ENCODE measurements at regions not wholly inside any gene's neighbourhood (a gene's known extent, or its start where the extent isn't known, plus 50 kb on each side); places are given as distances from the start of the nearest gene placed in this dataset.

DNA sequence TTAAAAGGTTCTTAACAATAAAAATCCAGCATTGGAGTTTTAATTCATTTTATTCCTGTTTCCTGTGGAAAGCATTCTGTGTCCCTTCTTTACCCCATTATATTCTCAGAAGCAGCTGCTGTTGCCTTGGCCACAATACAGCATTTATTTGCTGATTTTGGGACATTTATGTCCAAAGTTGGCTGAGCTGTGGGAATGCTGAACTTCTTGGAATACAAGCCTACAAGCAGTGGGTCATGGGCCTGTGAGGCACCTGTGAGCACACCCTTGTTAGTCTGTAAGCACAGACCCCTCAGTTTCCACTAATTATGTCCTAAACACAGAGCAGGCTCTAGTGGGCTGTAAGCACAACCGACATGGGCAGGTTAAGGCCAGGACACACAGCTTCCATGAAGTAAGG lies 122.2 kb upstream of the IGF1 start:
- TF ChIP-seq, protein P1, sequence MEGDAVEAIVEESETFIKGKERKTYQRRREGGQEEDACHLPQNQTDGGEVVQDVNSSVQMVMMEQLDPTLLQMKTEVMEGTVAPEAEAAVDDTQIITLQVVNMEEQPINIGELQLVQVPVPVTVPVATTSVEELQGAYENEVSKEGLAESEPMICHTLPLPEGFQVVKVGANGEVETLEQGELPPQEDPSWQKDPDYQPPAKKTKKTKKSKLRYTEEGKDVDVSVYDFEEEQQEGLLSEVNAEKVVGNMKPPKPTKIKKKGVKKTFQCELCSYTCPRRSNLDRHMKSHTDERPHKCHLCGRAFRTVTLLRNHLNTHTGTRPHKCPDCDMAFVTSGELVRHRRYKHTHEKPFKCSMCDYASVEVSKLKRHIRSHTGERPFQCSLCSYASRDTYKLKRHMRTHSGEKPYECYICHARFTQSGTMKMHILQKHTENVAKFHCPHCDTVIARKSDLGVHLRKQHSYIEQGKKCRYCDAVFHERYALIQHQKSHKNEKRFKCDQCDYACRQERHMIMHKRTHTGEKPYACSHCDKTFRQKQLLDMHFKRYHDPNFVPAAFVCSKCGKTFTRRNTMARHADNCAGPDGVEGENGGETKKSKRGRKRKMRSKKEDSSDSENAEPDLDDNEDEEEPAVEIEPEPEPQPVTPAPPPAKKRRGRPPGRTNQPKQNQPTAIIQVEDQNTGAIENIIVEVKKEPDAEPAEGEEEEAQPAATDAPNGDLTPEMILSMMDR (IDR thresholded peaks at IDR 0.05), result no peak
- TF ChIP-seq SMC3 (IDR thresholded peaks at IDR 0.05) (no peak), CEBPB (IDR thresholded peaks at IDR 0.05) (no peak), PHF8 (IDR thresholded peaks at IDR 0.05; ENCODE audit: borderline replicate concordance, low read depth) (no peak), RFX5 (IDR thresholded peaks at IDR 0.05) (no peak), SREBF2 (IDR thresholded peaks at IDR 0.05) (no peak), POLR2A (IDR thresholded peaks at IDR 0.05; ENCODE audit: low read length) (no peak)
- TF ChIP-seq, protein P2, sequence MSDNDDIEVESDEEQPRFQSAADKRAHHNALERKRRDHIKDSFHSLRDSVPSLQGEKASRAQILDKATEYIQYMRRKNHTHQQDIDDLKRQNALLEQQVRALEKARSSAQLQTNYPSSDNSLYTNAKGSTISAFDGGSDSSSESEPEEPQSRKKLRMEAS (IDR thresholded peaks at IDR 0.05), result no peak
- TF ChIP-seq, protein P3, sequence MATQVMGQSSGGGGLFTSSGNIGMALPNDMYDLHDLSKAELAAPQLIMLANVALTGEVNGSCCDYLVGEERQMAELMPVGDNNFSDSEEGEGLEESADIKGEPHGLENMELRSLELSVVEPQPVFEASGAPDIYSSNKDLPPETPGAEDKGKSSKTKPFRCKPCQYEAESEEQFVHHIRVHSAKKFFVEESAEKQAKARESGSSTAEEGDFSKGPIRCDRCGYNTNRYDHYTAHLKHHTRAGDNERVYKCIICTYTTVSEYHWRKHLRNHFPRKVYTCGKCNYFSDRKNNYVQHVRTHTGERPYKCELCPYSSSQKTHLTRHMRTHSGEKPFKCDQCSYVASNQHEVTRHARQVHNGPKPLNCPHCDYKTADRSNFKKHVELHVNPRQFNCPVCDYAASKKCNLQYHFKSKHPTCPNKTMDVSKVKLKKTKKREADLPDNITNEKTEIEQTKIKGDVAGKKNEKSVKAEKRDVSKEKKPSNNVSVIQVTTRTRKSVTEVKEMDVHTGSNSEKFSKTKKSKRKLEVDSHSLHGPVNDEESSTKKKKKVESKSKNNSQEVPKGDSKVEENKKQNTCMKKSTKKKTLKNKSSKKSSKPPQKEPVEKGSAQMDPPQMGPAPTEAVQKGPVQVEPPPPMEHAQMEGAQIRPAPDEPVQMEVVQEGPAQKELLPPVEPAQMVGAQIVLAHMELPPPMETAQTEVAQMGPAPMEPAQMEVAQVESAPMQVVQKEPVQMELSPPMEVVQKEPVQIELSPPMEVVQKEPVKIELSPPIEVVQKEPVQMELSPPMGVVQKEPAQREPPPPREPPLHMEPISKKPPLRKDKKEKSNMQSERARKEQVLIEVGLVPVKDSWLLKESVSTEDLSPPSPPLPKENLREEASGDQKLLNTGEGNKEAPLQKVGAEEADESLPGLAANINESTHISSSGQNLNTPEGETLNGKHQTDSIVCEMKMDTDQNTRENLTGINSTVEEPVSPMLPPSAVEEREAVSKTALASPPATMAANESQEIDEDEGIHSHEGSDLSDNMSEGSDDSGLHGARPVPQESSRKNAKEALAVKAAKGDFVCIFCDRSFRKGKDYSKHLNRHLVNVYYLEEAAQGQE (IDR thresholded peaks at IDR 0.05), result no peak
